Trophoblast cell (in vitro differentiated cells and primary cell): ENCODE measurements at regions not wholly inside any gene's neighbourhood (a gene's known extent, or its start where the extent isn't known, plus 50 kb on each side); places are given as distances from the start of the nearest gene placed in this dataset.
"Not testable (repeated sequence)": the region's sequence is repeated elsewhere in the genome, so short reads cannot be mapped to it uniquely, and the experiment has no call there.

Source experiments
- DNase-seq, 2 donors: peaks; one replicate each; pipeline ENCODE4 v3.0.0-alpha.2; 2016
- H2AFZ ChIP-seq: 2 replicates; pipeline ENCODE4 v1.6.1; 2013; ENCODE audit warnings: low read length, moderate library complexity, mild to moderate bottlenecking; ENCODE audit not compliant: insufficient read depth, poor library complexity
- H2AK5ac ChIP-seq: 2 replicates; pipeline ENCODE4 v1.6.1; 2013; ENCODE audit warnings: mild to moderate bottlenecking, low read length
- H2BK120ac ChIP-seq: 2 replicates; pipeline ENCODE4 v1.6.1; 2013; ENCODE audit warnings: low read length, mild to moderate bottlenecking, moderate library complexity; ENCODE audit not compliant: insufficient read depth, poor library complexity
- H2BK12ac ChIP-seq: 2 replicates; pipeline ENCODE4 v1.6.1; 2013; ENCODE audit warnings: mild to moderate bottlenecking, low read length, moderate library complexity
- H2BK5ac ChIP-seq: 2 replicates; pipeline ENCODE4 v1.6.1; 2013; ENCODE audit warnings: low read length, low read depth, moderate library complexity, mild to moderate bottlenecking; ENCODE audit not compliant: poor library complexity
- H3K14ac ChIP-seq: 2 replicates; pipeline ENCODE4 v1.6.1; 2013; ENCODE audit warnings: mild to moderate bottlenecking, low read length
- H3K18ac ChIP-seq: 2 replicates; pipeline ENCODE4 v1.6.1; 2013; ENCODE audit warnings: mild to moderate bottlenecking, low read length
- H3K23ac ChIP-seq: 2 replicates; pipeline ENCODE4 v1.6.1; 2013; ENCODE audit warnings: low read length
- H3K27ac ChIP-seq: 2 replicates; pipeline ENCODE4 v1.5.1; 2013; ENCODE audit warnings: low read depth, mild to moderate bottlenecking, inconsistent platforms, low read length, moderate library complexity
- H3K27me3 ChIP-seq: 2 replicates; pipeline ENCODE4 v1.6.1; 2013; ENCODE audit warnings: inconsistent platforms, mild to moderate bottlenecking, low read length, moderate library complexity; ENCODE audit not compliant: insufficient read depth
- H3K36me3 ChIP-seq, 2 experiments: 1 replicate in 1 of 2; 2 replicates in 1 of 2; pipeline ENCODE4 v1.6.1; 2013; ENCODE audit warnings: low read length in 2 of 2, mild to moderate bottlenecking in 2 of 2, moderate library complexity in 1 of 2; ENCODE audit not compliant: insufficient read depth in 2 of 2, control insufficient read depth in 1 of 2
- H3K4ac ChIP-seq: 2 replicates; pipeline ENCODE4 v1.6.1; 2013; ENCODE audit warnings: low read depth, mild to moderate bottlenecking, low read length, moderate library complexity
- H3K4me1 ChIP-seq, 2 experiments: 1 replicate in 1 of 2; 2 replicates in 1 of 2; pipeline ENCODE4 v1.6.1; 2013; ENCODE audit warnings: low read length in 2 of 2, mild to moderate bottlenecking in 2 of 2, moderate library complexity in 1 of 2; ENCODE audit not compliant: insufficient read depth in 2 of 2, control insufficient read depth in 1 of 2
- H3K4me2 ChIP-seq: 2 replicates; pipeline ENCODE4 v1.6.1; 2013; ENCODE audit warnings: inconsistent platforms, mild to moderate bottlenecking, low read length, moderate library complexity
- H3K4me3 ChIP-seq: 2 replicates; pipeline ENCODE4 v1.5.1; 2013; ENCODE audit warnings: mild to moderate bottlenecking, low read depth, low read length, inconsistent platforms
- H3K79me1 ChIP-seq: one replicate; pipeline ENCODE4 v1.6.1; 2013; ENCODE audit warnings: low read length
- H3K79me2 ChIP-seq: 2 replicates; pipeline ENCODE4 v1.6.1; 2013; ENCODE audit warnings: low read length, mild to moderate bottlenecking; ENCODE audit not compliant: control insufficient read depth, insufficient read depth, poor library complexity
- H3K9ac ChIP-seq: 2 replicates; pipeline ENCODE4 v1.6.1; 2013; ENCODE audit warnings: mild to moderate bottlenecking, low read length
- H3K9me3 ChIP-seq: 2 replicates; pipeline ENCODE4 v1.6.1; 2013; ENCODE audit warnings: low read depth, mild to moderate bottlenecking, control low read depth, inconsistent platforms, low read length; ENCODE audit not compliant: insufficient read depth
- H4K12ac ChIP-seq: 2 replicates; pipeline ENCODE4 v1.6.1; 2013; ENCODE audit warnings: low read depth, mild to moderate bottlenecking, low read length, moderate library complexity
- H4K8ac ChIP-seq: 2 replicates; pipeline ENCODE4 v1.6.1; 2013; ENCODE audit warnings: low read depth, mild to moderate bottlenecking, low read length, moderate library complexity
- H4K91ac ChIP-seq: one replicate; pipeline ENCODE4 v1.6.1; 2013; ENCODE audit warnings: low read depth, mild to moderate bottlenecking, low read length, moderate library complexity
- WGBS: extraction: QIAGEN DNeasy Blood & Tissue Kit; methylation state at CpG from one replicate; pipeline ENCODE4 v1.1.7; 2013; ENCODE audit warnings: missing lambda C conversion rate; ENCODE audit not compliant: insufficient read length, insufficient coverage; ENCODE audit errors: extremely low coverage; 5-methylcytosine and 5-hydroxymethylcytosine counted together

DNA sequence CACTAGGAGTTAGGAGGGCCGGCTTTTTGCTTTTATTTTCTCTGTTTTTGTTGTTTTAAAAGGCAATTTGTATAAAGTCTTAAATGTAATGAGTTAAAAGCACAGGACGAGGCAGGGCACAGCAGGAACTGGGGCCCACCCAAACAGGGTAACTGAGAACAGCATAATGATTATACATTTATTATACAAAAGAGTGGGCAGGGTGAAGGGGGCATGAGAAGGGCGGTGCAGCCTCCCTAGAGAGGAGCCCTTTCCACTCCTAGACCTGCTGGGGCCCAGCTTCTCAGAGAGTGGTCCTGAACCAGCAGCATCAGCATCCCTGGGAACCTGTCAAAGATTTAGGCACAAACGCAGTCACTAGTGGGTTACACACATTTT is 438.0 kb downstream of the AGTPBP1 start:
- no peak overlapping the region for H3K18ac ChIP-seq
- H3K4ac ChIP-seq, result no peak overlapping the region
- no peak overlapping the region for H3K27ac ChIP-seq
- H3K27me3 ChIP-seq, result no peaks in the 10 kb centered on the region
- no peak overlapping the region for H4K8ac ChIP-seq
- H3K9ac ChIP-seq, result no peak overlapping the region
- no peak overlapping the region for H3K4me2 ChIP-seq
- H3K36me3 ChIP-seq, result no peaks in the 10 kb centered on the region
- peaks cover 2% of the 10 kb centered on the region for H3K9me3 ChIP-seq
- DNase-seq, result no peak
- no peak overlapping the region for H2BK5ac ChIP-seq
- no peaks in the 10 kb centered on the region for H3K79me1 ChIP-seq
- no peak overlapping the region for H2BK12ac ChIP-seq
- no peak overlapping the region for H3K14ac ChIP-seq
- WGBS, result no CpG with 5 or more reads among the region's 4 CpGs
- no peaks in the 10 kb centered on the region for H3K79me2 ChIP-seq
- no peak overlapping the region for H2AFZ ChIP-seq
- no peak overlapping the region for H4K91ac ChIP-seq
- no peak overlapping the region for H3K4me3 ChIP-seq
- no peaks in the 10 kb centered on the region for H3K4me1 ChIP-seq
- H3K23ac ChIP-seq, result no peak overlapping the region
- H4K12ac ChIP-seq, result no peak overlapping the region
- no peak overlapping the region for H2BK120ac ChIP-seq
- H2AK5ac ChIP-seq, result no peak overlapping the region

DNA sequence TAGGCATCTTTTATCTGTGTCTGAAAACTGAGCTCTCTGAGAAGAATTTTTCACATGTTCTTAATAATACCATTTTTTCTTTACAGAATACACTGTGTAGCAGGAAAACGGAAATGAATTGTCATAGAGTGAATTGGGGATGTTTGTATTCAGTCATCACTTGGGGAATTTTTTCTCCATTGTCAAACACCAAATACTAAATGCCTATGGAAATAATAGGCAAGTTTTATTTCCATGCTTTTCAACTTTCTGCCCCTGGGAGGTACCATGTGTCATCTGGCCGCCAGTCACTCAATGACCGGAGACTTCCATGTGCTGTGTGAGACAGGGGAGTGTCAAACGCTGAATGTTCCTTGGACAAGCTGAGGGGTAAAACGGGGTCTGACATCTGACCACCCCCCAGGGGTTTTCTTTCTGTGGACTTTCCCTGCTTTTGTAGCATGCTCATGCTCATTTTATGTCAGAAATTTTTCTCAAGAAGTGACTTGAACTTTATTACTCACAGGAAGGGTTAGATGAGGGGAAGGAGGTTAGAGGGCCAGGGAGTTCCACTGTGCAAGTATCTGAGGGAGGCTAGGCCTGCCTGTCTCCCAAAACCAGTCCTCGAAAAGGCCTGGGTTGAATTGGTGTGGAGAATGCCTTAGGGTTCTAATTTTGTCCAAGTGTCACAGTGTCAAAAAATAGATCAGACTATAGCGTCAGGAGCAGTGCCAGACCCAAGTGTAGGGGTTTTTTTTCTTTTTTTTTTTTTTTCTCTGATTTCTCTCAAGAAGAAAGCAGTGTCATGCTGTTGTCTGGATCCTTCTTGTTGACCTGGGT is 438.6 kb downstream of the AGTPBP1 start:
- no peak overlapping the region for H2BK5ac ChIP-seq
- H3K9me3 ChIP-seq, result peaks cover 2% of the 10 kb centered on the region
- H4K91ac ChIP-seq, result no peak overlapping the region
- H2BK12ac ChIP-seq, result no peak overlapping the region
- no peak overlapping the region for H3K23ac ChIP-seq
- no peak overlapping the region for H4K8ac ChIP-seq
- no peak overlapping the region for H2AK5ac ChIP-seq
- no CpG with 5 or more reads among the region's 7 CpGs for WGBS
- H3K9ac ChIP-seq, result no peak overlapping the region
- no peak overlapping the region for H3K4me3 ChIP-seq
- no peak overlapping the region for H3K4me2 ChIP-seq
- H3K4me1 ChIP-seq, result no peaks in the 10 kb centered on the region
- H3K18ac ChIP-seq, result no peak overlapping the region
- H2BK120ac ChIP-seq, result no peak overlapping the region
- no peaks in the 10 kb centered on the region for H3K36me3 ChIP-seq
- no peak overlapping the region for H3K27ac ChIP-seq
- H3K14ac ChIP-seq, result no peak overlapping the region
- no peaks in the 10 kb centered on the region for H3K79me2 ChIP-seq
- no peak for DNase-seq
- no peak overlapping the region for H2AFZ ChIP-seq
- H3K4ac ChIP-seq, result no peak overlapping the region
- no peaks in the 10 kb centered on the region for H3K79me1 ChIP-seq
- no peak overlapping the region for H4K12ac ChIP-seq
- no peaks in the 10 kb centered on the region for H3K27me3 ChIP-seq

DNA sequence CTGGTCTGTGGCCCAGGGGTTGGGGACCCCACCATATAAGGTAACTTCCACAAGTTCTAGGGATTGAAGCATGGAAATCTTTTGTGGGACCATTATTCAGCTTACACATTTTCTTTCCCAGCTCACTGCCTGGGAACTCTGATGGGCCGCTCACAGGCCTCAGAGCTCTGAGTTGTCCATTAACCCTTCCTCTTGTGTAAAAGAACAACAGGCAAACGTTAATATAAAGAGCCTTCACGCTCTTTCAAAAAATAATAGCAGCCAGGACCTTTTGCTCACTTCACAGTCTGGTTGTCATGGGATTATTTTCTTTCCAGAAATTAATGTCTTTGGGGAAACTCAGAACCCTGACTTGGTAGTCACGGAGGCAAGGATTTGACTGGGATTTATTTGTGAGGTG is 443.3 kb downstream of the AGTPBP1 start:
- Histone ChIP-seq H3K4me2 (no peak overlapping the region), H4K8ac (no peak overlapping the region), H2BK12ac (no peak overlapping the region), H3K79me1 (no peaks in the 10 kb centered on the region), H3K4ac (no peak overlapping the region), H3K79me2 (no peaks in the 10 kb centered on the region), H3K27me3 (no peaks in the 10 kb centered on the region), H4K91ac (no peak overlapping the region), H3K23ac (no peak overlapping the region), H2BK120ac (no peak overlapping the region), H2AK5ac (no peak overlapping the region), H2AFZ (no peak overlapping the region), H3K4me3 (no peak overlapping the region), H2BK5ac (no peak overlapping the region), H3K18ac (no peak overlapping the region), H3K14ac (no peak overlapping the region), H3K9ac (no peak overlapping the region), H3K27ac (no peak overlapping the region), H3K4me1 (no peaks in the 10 kb centered on the region), H4K12ac (no peak overlapping the region), H3K36me3 (no peaks in the 10 kb centered on the region), H3K9me3 (peaks cover 2% of the 10 kb centered on the region)
- WGBS, result no CpG with 5 or more reads among the region's 4 CpGs
- DNase-seq, result no peak

DNA sequence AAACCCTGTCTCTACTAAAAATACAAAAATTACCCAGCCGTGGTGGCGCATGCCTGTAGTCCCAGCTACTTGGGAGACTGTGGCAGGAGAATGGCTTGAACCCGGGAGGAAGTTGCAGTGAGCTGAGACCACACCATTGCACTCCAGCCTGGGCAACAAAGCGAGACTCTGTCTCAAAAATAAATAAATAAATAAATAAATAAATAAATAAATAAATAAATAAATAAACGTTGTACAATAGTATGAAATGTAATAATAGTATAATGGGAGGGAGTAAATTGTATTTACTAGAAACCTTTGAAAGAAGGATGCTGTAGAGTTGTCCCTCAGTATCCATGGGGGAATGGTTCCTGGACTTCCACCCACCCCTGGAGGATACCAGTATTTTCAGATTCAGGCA is 446.5 kb downstream of the AGTPBP1 start:
- not testable (repeated sequence) for H4K91ac ChIP-seq, H3K23ac ChIP-seq, H2BK12ac ChIP-seq, H4K12ac ChIP-seq, H2BK5ac ChIP-seq, H3K79me2 ChIP-seq, H3K36me3 ChIP-seq, H3K9ac ChIP-seq, H3K27me3 ChIP-seq, H3K18ac ChIP-seq, H3K27ac ChIP-seq, H3K4me1 ChIP-seq, H3K4ac ChIP-seq, H3K9me3 ChIP-seq, H4K8ac ChIP-seq, DNase-seq, H3K79me1 ChIP-seq, H3K4me2 ChIP-seq, H3K14ac ChIP-seq, H3K4me3 ChIP-seq, H2AK5ac ChIP-seq, H2BK120ac ChIP-seq, H2AFZ ChIP-seq
- WGBS, result 100% methylated on average over 1 of the region's 5 CpGs
